GM21526 (cell line): ENCODE measurements at regions not wholly inside any gene's neighbourhood (a gene's known extent, or its start where the extent isn't known, plus 50 kb on each side); places are given as distances from the start of the nearest gene placed in this dataset.

Experiments
- ATAC-seq: cut with Tn5 transposase; IDR thresholded peaks from one replicate; pipeline ENCODE4 v1.9.1; 2021; ENCODE audit warnings: moderate library complexity; ENCODE audit not compliant: unreplicated experiment, low FRiP score

- ATAC-seq: no peak
Measured at GRCh38 chr15:89421219-89421618, 75.2 kb downstream of the RHCG start.

GRCh38 chr15:89419370-89419984 lies 76.9 kb downstream of the RHCG start:
- ATAC-seq: no peak

- ATAC-seq: no peak
Measured at GRCh38 chr15:89417206-89417725, 79.1 kb downstream of the RHCG start.

- peak; percentile 76 for ATAC-seq
Measured at GRCh38 chr15:89416339-89417183, 79.8 kb downstream of the RHCG start.

- no peak for ATAC-seq
Measured at GRCh38 chr15:89414571-89414970, 79.9 kb upstream of the POLG start.

- no peak for ATAC-seq
Measured at GRCh38 chr15:89413877-89414276, 79.3 kb upstream of the POLG start.

- ATAC-seq: no peak
Measured at GRCh38 chr15:89412905-89413411, 78.3 kb upstream of the POLG start.

GRCh38 chr15:89410039-89410435 lies 75.4 kb upstream of the POLG start:
- no peak for ATAC-seq

GRCh38 chr15:89409184-89410038 lies 74.8 kb upstream of the POLG start:
- ATAC-seq: no peak

- ATAC-seq: no peak
Measured at GRCh38 chr15:89408372-89409183, 74.0 kb upstream of the POLG start.

GRCh38 chr15:89406940-89407607 lies 72.5 kb upstream of the POLG start:
- no peak for ATAC-seq

- no peak for ATAC-seq
Measured at GRCh38 chr15:89406218-89406939, 71.8 kb upstream of the POLG start.

- no peak for ATAC-seq
Measured at GRCh38 chr15:89405494-89405893, 70.9 kb upstream of the POLG start.

GRCh38 chr15:89404023-89404422 lies 69.4 kb upstream of the POLG start:
- ATAC-seq: no peak

GRCh38 chr15:89402518-89402805 lies 67.8 kb upstream of the POLG start:
- no peak for ATAC-seq

- no peak for ATAC-seq
Measured at GRCh38 chr15:89401631-89402517, 67.2 kb upstream of the POLG start.

- ATAC-seq: no peak
Measured at GRCh38 chr15:89400782-89401545, 66.3 kb upstream of the POLG start.
